ENCODE measurements at regions not wholly inside any gene's neighbourhood (a gene's known extent, or its start where the extent isn't known, plus 50 kb on each side); places are given as distances from the start of the nearest gene placed in this dataset.

DNA sequence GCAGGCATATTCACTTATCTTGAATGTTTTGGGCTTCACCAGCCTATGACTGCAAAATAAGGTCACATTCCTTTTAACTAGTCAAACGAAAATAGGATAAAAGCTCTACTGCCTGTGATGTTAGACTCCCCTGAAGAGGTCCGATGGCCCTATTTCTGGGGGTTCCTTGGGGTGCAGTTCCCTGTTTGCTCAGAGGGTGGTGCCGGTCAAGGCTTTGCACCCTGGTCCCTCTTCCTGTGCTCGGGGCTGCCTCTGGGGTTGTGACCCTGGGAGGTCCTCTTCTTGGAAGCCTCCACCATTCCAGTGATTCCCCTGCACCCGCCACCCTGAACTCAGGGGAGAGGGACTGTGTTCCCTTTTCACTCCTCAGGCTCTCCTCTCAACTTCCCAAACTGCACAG lies 86.7 kb upstream of the ANKRD34C start:
- Mint-ChIP-seq H3K36me3 (ENCODE audit: low read depth) (no peaks in the 10 kb centered on the region), H3K4me3 (no peak overlapping the region), H3K27ac (no peak overlapping the region), H3K27me3 (ENCODE audit: insufficient read depth) (peaks cover 7% of the 10 kb centered on the region), H3K9me3 (no peaks in the 10 kb centered on the region), H3K4me1 (peaks cover 9% of the 10 kb centered on the region)
- no peaks in the 10 kb centered on the region for H3K9me3 ChIP-seq (ENCODE audit: control insufficient read depth, low read length)
- peak; percentile 64 for DNase-seq
- no peak overlapping the region for H3K4me3 ChIP-seq (ENCODE audit: low read length)
- H3K27me3 ChIP-seq (ENCODE audit: control insufficient read depth, insufficient read depth, low read length, poor library complexity, severe bottlenecking): no peaks in the 10 kb centered on the region
- no peak overlapping the region for H3K9ac ChIP-seq (ENCODE audit: extremely low read depth, low read length, poor library complexity, severe bottlenecking)
- TF ChIP-seq, protein P1, sequence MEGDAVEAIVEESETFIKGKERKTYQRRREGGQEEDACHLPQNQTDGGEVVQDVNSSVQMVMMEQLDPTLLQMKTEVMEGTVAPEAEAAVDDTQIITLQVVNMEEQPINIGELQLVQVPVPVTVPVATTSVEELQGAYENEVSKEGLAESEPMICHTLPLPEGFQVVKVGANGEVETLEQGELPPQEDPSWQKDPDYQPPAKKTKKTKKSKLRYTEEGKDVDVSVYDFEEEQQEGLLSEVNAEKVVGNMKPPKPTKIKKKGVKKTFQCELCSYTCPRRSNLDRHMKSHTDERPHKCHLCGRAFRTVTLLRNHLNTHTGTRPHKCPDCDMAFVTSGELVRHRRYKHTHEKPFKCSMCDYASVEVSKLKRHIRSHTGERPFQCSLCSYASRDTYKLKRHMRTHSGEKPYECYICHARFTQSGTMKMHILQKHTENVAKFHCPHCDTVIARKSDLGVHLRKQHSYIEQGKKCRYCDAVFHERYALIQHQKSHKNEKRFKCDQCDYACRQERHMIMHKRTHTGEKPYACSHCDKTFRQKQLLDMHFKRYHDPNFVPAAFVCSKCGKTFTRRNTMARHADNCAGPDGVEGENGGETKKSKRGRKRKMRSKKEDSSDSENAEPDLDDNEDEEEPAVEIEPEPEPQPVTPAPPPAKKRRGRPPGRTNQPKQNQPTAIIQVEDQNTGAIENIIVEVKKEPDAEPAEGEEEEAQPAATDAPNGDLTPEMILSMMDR (conservative IDR thresholded peaks at IDR 0.05): peak; percentile 60
- no peaks in the 10 kb centered on the region for H3K4me1 ChIP-seq (ENCODE audit: control insufficient read depth, insufficient read depth, low read length)
- H3K36me3 ChIP-seq (ENCODE audit: control insufficient read depth, insufficient read depth, low read length): no peaks in the 10 kb centered on the region
- no peak overlapping the region for H3K27ac ChIP-seq (ENCODE audit: low read depth, low read length)
- WGBS, 2 experiments (ENCODE audit: insufficient coverage in 1 of 2, insufficient read length in 1 of 2): 83% methylated on average over 2 to 5 of the region's 5 CpGs

DNA sequence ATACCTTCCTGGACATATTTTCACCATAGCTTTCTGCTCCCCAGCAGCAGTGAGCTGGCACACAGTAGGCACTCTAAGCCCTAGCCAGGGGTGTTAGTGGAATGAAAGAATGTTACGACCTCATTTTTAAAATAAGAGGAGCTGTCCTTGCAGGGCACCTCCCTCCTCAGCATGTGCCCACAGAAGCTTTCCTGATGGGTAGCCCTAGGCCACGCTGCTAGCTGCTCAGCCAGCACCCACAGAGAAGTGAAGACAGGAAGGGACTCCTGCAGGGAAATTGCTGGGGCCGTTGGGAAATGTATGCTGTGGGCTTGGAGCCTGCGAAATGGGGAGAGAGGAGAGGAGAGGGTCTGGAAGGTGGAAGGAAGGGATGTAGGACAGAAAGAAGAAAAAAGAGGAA lies 87.3 kb upstream of the ANKRD34C start:
- Mint-ChIP-seq H3K9me3 (no peaks in the 10 kb centered on the region), H3K36me3 (ENCODE audit: low read depth) (no peaks in the 10 kb centered on the region), H3K27me3 (ENCODE audit: insufficient read depth) (peaks cover 7% of the 10 kb centered on the region), H3K4me1 (peaks cover 9% of the 10 kb centered on the region), H3K27ac (peak overlapping the region; percentile 10), H3K4me3 (no peak overlapping the region)
- Histone ChIP-seq H3K27ac (ENCODE audit: low read depth, low read length) (no peak overlapping the region), H3K9me3 (ENCODE audit: control insufficient read depth, low read length) (no peaks in the 10 kb centered on the region), H3K36me3 (ENCODE audit: control insufficient read depth, insufficient read depth, low read length) (no peaks in the 10 kb centered on the region), H3K4me3 (ENCODE audit: low read length) (no peak overlapping the region), H3K9ac (ENCODE audit: extremely low read depth, low read length, poor library complexity, severe bottlenecking) (no peak overlapping the region), H3K27me3 (ENCODE audit: control insufficient read depth, insufficient read depth, low read length, poor library complexity, severe bottlenecking) (no peaks in the 10 kb centered on the region), H3K4me1 (ENCODE audit: control insufficient read depth, insufficient read depth, low read length) (no peaks in the 10 kb centered on the region)
- TF ChIP-seq, protein P1 (conservative IDR thresholded peaks at IDR 0.05): no peak
- WGBS, 2 experiments (ENCODE audit: insufficient coverage in 1 of 2, insufficient read length in 1 of 2): 72 to 81% methylated on average over 3 to 4 of the region's 4 CpGs
- DNase-seq: no peak

DNA sequence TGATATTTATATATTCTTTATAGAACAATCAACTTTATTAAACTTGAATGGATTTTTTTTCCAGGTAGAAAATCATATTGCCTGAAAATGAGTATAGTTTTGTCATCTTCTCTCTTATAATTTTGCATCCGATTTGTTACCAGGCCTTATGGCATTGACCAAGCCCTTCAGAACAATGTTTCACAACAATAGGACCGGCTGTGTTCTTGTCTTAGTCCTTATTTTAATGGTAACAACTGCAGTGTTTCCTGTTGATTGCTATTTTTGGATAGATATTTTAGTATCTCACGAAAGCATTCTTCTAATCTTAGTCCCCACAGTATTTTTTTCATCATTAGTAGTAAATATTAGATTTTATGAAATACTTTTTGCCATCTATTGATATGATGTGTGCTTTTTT lies 88.1 kb upstream of the ANKRD34C start:
- TF ChIP-seq, protein P1 (conservative IDR thresholded peaks at IDR 0.05): no peak
- Histone ChIP-seq H3K4me1 (ENCODE audit: control insufficient read depth, insufficient read depth, low read length) (no peaks in the 10 kb centered on the region), H3K27me3 (ENCODE audit: control insufficient read depth, insufficient read depth, low read length, poor library complexity, severe bottlenecking) (no peaks in the 10 kb centered on the region), H3K4me3 (ENCODE audit: low read length) (no peak overlapping the region), H3K36me3 (ENCODE audit: control insufficient read depth, insufficient read depth, low read length) (no peaks in the 10 kb centered on the region), H3K9me3 (ENCODE audit: control insufficient read depth, low read length) (no peaks in the 10 kb centered on the region), H3K27ac (ENCODE audit: low read depth, low read length) (no peak overlapping the region), H3K9ac (ENCODE audit: extremely low read depth, low read length, poor library complexity, severe bottlenecking) (no peak overlapping the region)
- Mint-ChIP-seq H3K4me1 (peaks cover 9% of the 10 kb centered on the region), H3K27ac (no peak overlapping the region), H3K9me3 (no peaks in the 10 kb centered on the region), H3K27me3 (ENCODE audit: insufficient read depth) (peaks cover 9% of the 10 kb centered on the region), H3K4me3 (no peak overlapping the region), H3K36me3 (ENCODE audit: low read depth) (no peaks in the 10 kb centered on the region)
- 57 to 84% methylated on average over 1 to 2 of the region's 3 CpGs for WGBS, 2 experiments (ENCODE audit: insufficient coverage in 1 of 2, insufficient read length in 1 of 2)
- DNase-seq: no peak

All from endodermal cell (in vitro differentiated cells).